ENCODE measurements at regions not wholly inside any gene's neighbourhood (a gene's known extent, or its start where the extent isn't known, plus 50 kb on each side); places are given as distances from the start of the nearest gene placed in this dataset.

DNA sequence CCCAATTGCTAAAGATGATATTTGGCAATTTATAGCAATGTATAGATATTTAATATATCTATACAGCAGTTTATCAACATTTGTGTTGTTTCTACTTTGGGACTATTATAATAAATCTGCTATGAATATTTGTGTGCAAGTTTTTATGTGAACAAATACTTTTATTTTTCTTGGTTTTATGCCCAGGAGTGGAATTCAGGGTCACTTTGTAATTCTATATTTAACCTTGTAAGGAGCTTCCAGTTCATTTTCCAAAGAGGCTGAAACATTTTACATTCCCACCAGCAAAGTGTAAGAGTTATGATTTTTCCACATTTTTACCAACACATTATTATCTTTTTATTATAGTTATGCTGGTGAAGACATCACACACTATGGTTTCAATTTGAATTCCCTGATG, 801.3 kb downstream of the PCDH18 start:
- no peak overlapping the region for H3K9ac ChIP-seq
- Mint-ChIP-seq H3K27me3 (ENCODE audit: insufficient read depth, low read depth) (no peaks in the 10 kb centered on the region), H3K9me3 (no peaks in the 10 kb centered on the region), H3K27ac (no peak overlapping the region), H3K4me1 (no peaks in the 10 kb centered on the region), H3K36me3 (no peaks in the 10 kb centered on the region), H3K4me3 (no peak overlapping the region)
- H3K79me2 ChIP-seq (ENCODE audit: low read depth), result no peaks in the 10 kb centered on the region
- H3K9me3 ChIP-seq (ENCODE audit: low read depth), result no peaks in the 10 kb centered on the region
- no peak overlapping the region for H2AFZ ChIP-seq (replicated peaks)
- H3K36me3 ChIP-seq, result no peaks in the 10 kb centered on the region
- H3K4me1 ChIP-seq, result no peaks in the 10 kb centered on the region
- no peak overlapping the region for H3K4me2 ChIP-seq
- DNase-seq (ENCODE audit: low spot score), result no peak
- H3K4me3 ChIP-seq, result no peak overlapping the region
- TF ChIP-seq EZH2 (IDR thresholded peaks at IDR 0.05), result no peak
- TF ChIP-seq EZH2phosphoT487 (IDR thresholded peaks at IDR 0.05), result no peak
- TF ChIP-seq, protein P1, sequence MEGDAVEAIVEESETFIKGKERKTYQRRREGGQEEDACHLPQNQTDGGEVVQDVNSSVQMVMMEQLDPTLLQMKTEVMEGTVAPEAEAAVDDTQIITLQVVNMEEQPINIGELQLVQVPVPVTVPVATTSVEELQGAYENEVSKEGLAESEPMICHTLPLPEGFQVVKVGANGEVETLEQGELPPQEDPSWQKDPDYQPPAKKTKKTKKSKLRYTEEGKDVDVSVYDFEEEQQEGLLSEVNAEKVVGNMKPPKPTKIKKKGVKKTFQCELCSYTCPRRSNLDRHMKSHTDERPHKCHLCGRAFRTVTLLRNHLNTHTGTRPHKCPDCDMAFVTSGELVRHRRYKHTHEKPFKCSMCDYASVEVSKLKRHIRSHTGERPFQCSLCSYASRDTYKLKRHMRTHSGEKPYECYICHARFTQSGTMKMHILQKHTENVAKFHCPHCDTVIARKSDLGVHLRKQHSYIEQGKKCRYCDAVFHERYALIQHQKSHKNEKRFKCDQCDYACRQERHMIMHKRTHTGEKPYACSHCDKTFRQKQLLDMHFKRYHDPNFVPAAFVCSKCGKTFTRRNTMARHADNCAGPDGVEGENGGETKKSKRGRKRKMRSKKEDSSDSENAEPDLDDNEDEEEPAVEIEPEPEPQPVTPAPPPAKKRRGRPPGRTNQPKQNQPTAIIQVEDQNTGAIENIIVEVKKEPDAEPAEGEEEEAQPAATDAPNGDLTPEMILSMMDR (IDR thresholded peaks at IDR 0.05), result no peak
- no peaks in the 10 kb centered on the region for H3F3A ChIP-seq (ENCODE audit: low read depth)
- no peaks in the 10 kb centered on the region for H3K27me3 ChIP-seq
- no peak overlapping the region for H3K27ac ChIP-seq
- no peaks in the 10 kb centered on the region for H4K20me1 ChIP-seq (ENCODE audit: low read depth)

DNA sequence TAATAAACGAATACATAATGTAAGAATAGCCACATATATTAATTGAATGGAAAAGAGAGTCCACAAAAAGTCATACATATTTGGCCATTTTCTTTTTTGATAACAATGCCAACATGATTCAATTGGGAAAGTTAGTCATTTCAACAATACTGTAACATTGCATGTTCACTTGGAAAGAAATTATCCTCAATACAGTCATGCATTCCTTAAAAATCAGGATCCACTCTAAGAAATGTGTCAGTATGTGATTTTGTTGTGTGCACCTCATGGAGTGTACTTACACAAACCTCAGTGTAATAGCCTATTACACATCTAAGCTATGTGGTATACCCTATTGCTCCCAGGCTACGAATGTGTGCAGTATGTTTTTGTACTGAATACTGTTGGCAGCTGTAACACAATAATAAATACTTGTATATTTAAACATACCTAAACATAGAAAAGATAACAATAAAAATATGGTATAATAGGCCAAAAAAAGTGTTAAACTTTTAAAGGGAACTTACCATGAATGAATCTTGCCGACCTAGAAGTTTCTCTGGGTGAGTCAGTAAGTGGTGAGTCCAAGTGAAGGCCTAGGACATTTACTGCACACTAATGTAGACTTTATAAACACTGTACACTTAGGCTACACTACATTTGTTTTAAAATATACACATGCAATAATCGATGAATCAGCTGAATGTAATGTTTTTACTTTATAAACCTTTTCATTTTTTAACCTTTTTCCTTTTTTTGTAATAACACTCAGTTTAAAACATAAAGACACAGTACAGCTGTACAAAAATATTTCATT, 806.8 kb downstream of the PCDH18 start:
- Mint-ChIP-seq H3K4me1 (no peaks in the 10 kb centered on the region), H3K27ac (no peak overlapping the region), H3K4me3 (no peak overlapping the region), H3K36me3 (no peaks in the 10 kb centered on the region), H3K9me3 (peaks cover 3% of the 10 kb centered on the region), H3K27me3 (ENCODE audit: insufficient read depth, low read depth) (peaks cover 4% of the 10 kb centered on the region)
- no peaks in the 10 kb centered on the region for H3K9me3 ChIP-seq (ENCODE audit: low read depth)
- no peak for DNase-seq (ENCODE audit: low spot score)
- no peak overlapping the region for H3K4me2 ChIP-seq
- H3K36me3 ChIP-seq, result no peaks in the 10 kb centered on the region
- H3K27ac ChIP-seq, result no peak overlapping the region
- H3K79me2 ChIP-seq (ENCODE audit: low read depth), result no peaks in the 10 kb centered on the region
- no peak overlapping the region for H2AFZ ChIP-seq (replicated peaks)
- no peaks in the 10 kb centered on the region for H3K4me1 ChIP-seq
- H3K4me3 ChIP-seq, result no peak overlapping the region
- no peak for TF ChIP-seq EZH2 (IDR thresholded peaks at IDR 0.05)
- no peaks in the 10 kb centered on the region for H3F3A ChIP-seq (ENCODE audit: low read depth)
- H4K20me1 ChIP-seq (ENCODE audit: low read depth), result no peaks in the 10 kb centered on the region
- no peaks in the 10 kb centered on the region for H3K27me3 ChIP-seq
- no peak overlapping the region for H3K9ac ChIP-seq

DNA sequence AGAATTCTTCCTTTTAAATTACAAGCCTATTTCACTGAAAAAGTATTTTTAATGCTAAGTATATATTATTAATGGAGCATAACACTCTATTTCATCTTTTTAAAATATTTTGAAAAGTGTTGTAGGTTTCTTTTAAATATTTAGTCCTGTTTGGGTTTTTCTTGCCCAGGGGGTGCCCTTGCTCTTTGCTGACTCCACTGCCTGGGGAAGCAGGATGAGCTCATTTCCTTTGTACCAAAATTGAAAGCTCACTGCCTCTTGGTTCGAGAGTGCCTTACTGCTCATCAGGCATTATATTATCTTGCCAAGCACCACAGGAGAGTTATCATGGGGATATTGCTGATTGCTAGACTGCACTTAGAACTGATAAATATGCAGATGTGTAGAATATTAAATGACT, 819.2 kb downstream of the PCDH18 start:
- no peak overlapping the region for H3K4me2 ChIP-seq

DNA sequence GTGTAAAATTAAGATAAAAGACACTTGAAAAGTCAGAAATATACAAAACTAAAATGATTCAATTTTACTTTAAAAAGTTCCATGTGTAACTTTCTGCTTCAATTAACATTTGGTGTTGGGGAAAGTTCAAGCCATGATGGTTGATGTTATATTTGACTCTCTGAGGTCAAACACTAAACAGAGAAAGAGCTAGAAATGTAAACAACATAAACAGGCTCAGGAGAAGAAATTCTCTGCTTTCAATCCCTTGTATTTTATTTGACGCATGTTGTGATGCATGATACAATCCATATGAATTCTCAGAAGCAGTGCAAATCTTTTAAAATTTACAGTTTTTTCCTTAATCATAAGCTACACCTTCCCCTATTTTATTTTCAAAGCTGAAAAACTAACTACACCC, 822.4 kb downstream of the PCDH18 start:
- Mint-ChIP-seq H3K4me1 (peaks cover 3% of the 10 kb centered on the region), H3K27ac (no peak overlapping the region), H3K36me3 (no peaks in the 10 kb centered on the region), H3K4me3 (no peak overlapping the region), H3K27me3 (ENCODE audit: insufficient read depth, low read depth) (no peaks in the 10 kb centered on the region), H3K9me3 (no peaks in the 10 kb centered on the region)
- TF ChIP-seq EZH2 (IDR thresholded peaks at IDR 0.05) (no peak), EZH2phosphoT487 (IDR thresholded peaks at IDR 0.05) (no peak)
- TF ChIP-seq, protein P1 (IDR thresholded peaks at IDR 0.05), result no peak
- H4K20me1 ChIP-seq (ENCODE audit: low read depth), result no peaks in the 10 kb centered on the region
- H3K27me3 ChIP-seq, result no peaks in the 10 kb centered on the region
- no peak overlapping the region for H3K4me3 ChIP-seq
- H3K36me3 ChIP-seq, result no peaks in the 10 kb centered on the region
- H3K79me2 ChIP-seq (ENCODE audit: low read depth), result no peaks in the 10 kb centered on the region
- H3K9me3 ChIP-seq (ENCODE audit: low read depth), result no peaks in the 10 kb centered on the region
- no peak overlapping the region for H3K9ac ChIP-seq
- H3F3A ChIP-seq (ENCODE audit: low read depth), result no peaks in the 10 kb centered on the region
- DNase-seq (ENCODE audit: low spot score), result no peak
- no peaks in the 10 kb centered on the region for H3K4me1 ChIP-seq
- no peak overlapping the region for H2AFZ ChIP-seq (replicated peaks)
- no peak overlapping the region for H3K4me2 ChIP-seq
- no peak overlapping the region for H3K27ac ChIP-seq

More for the DNA sequence above, 819.2 kb downstream of the PCDH18 start:
- Mint-ChIP-seq H3K4me1 (no peaks in the 10 kb centered on the region), H3K4me3 (no peak overlapping the region), H3K9me3 (peaks cover 5% of the 10 kb centered on the region), H3K36me3 (no peaks in the 10 kb centered on the region), H3K27ac (no peak overlapping the region), H3K27me3 (ENCODE audit: insufficient read depth, low read depth) (no peaks in the 10 kb centered on the region)
- Histone ChIP-seq H2AFZ (replicated peaks) (no peak overlapping the region), H4K20me1 (ENCODE audit: low read depth) (no peaks in the 10 kb centered on the region), H3K27ac (no peak overlapping the region), H3K4me3 (no peak overlapping the region), H3K9me3 (ENCODE audit: low read depth) (no peaks in the 10 kb centered on the region), H3K79me2 (ENCODE audit: low read depth) (no peaks in the 10 kb centered on the region), H3F3A (ENCODE audit: low read depth) (no peaks in the 10 kb centered on the region), H3K4me1 (no peaks in the 10 kb centered on the region), H3K9ac (no peak overlapping the region), H3K27me3 (no peaks in the 10 kb centered on the region), H3K36me3 (no peaks in the 10 kb centered on the region)
- TF ChIP-seq EZH2 (IDR thresholded peaks at IDR 0.05) (no peak), EZH2phosphoT487 (IDR thresholded peaks at IDR 0.05) (no peak)
- TF ChIP-seq, protein P1 (IDR thresholded peaks at IDR 0.05), result no peak
- DNase-seq (ENCODE audit: low spot score), result no peak
